ACC112 (cell line): ENCODE measurements at regions not wholly inside any gene's neighbourhood (a gene's known extent, or its start where the extent isn't known, plus 50 kb on each side); places are given as distances from the start of the nearest gene placed in this dataset.

Experiments used
- H2AFZ ChIP-seq: fragments of 200-600 bp; sonication (generic); one replicate; pipeline ENCODE4 v1.6.0; 2017; ENCODE audit warnings: antibody characterized with exemption, low read length; ENCODE audit not compliant: unreplicated experiment
- H3K27ac ChIP-seq: fragments of 200-600 bp; sonication (generic); 2 replicates; pipeline ENCODE4 v1.5.1; 2014; ENCODE audit warnings: low read depth, mild to moderate bottlenecking, antibody characterized with exemption, low read length, moderate library complexity
- H3K27me3 ChIP-seq: fragments of 200-600 bp; sonication (generic); 2 replicates; pipeline ENCODE4 v1.6.1; 2014; ENCODE audit warnings: mild to moderate bottlenecking, antibody characterized with exemption, low read length, moderate library complexity, mixed read lengths; ENCODE audit not compliant: insufficient read depth
- H3K36me3 ChIP-seq: fragments of 200-600 bp; sonication (generic); 2 replicates; pipeline ENCODE4 v1.6.1; 2016; ENCODE audit warnings: mild to moderate bottlenecking, antibody characterized with exemption, low read length, moderate library complexity, mixed read lengths; ENCODE audit not compliant: insufficient read depth
- H3K4me1 ChIP-seq: fragments of 200-600 bp; sonication (generic); one replicate; pipeline ENCODE4 v1.6.1; 2016; ENCODE audit warnings: low read length, mixed read lengths; ENCODE audit not compliant: insufficient read depth, unreplicated experiment, control insufficient read depth
- H3K4me3 ChIP-seq: fragments of 200-600 bp; sonication (generic); 2 replicates; pipeline ENCODE4 v1.5.1; 2014; ENCODE audit warnings: mild to moderate bottlenecking, low read depth, low read length
- H3K79me2 ChIP-seq: fragments of 200-600 bp; sonication (generic); one replicate; pipeline ENCODE4 v1.6.0; 2016; ENCODE audit warnings: low read length; ENCODE audit not compliant: control insufficient read depth, unreplicated experiment, insufficient read depth

DNA sequence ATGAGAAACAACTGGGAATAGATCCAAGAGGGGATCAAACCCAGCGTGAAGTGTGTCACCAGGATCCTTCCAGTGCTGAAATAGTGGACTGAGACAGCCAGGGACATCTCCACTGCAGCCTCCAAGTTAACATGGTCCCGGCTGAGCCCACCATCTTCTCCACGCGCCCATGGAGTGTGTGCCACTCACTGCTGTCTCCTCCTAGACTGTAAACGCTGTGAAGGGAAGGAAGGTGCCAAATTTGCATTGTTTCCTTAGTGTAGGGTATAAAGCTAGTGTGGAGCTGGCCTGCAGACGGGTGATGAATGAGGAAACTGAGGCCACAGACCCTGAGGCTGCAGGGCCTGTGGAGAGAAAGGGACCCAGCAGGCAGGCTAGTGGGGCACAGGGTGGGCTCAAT, 183.6 kb downstream of the FOXD2 start:
- Histone ChIP-seq H3K79me2 (no peaks in the 10 kb centered on the region), H3K4me1 (no peaks in the 10 kb centered on the region), H2AFZ (no peak overlapping the region), H3K27ac (no peak overlapping the region), H3K36me3 (no peaks in the 10 kb centered on the region), H3K27me3 (no peaks in the 10 kb centered on the region), H3K4me3 (no peak overlapping the region)

DNA sequence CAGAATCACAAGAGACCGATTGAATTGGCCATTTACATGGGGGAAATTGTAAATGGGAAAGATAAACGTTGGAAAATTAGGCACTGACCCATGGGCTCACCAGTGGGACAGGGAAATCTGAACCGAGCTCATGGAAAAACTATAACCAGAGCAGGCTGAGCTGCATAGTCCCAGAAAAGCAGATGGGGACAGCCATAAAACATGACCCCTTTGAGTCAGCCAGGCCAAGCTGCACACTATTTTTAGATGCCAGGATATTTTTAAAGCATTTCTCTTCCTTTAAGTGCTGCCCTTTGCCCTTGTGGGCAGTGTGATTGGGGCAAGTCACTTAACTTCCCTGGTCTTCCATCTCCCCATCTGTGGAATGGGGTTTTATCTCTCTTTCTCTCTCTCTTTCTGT, 184.1 kb downstream of the FOXD2 start:
- Histone ChIP-seq H2AFZ (no peak overlapping the region), H3K4me3 (no peak overlapping the region), H3K27me3 (no peaks in the 10 kb centered on the region), H3K4me1 (no peaks in the 10 kb centered on the region), H3K27ac (no peak overlapping the region), H3K79me2 (no peaks in the 10 kb centered on the region), H3K36me3 (no peaks in the 10 kb centered on the region)

DNA sequence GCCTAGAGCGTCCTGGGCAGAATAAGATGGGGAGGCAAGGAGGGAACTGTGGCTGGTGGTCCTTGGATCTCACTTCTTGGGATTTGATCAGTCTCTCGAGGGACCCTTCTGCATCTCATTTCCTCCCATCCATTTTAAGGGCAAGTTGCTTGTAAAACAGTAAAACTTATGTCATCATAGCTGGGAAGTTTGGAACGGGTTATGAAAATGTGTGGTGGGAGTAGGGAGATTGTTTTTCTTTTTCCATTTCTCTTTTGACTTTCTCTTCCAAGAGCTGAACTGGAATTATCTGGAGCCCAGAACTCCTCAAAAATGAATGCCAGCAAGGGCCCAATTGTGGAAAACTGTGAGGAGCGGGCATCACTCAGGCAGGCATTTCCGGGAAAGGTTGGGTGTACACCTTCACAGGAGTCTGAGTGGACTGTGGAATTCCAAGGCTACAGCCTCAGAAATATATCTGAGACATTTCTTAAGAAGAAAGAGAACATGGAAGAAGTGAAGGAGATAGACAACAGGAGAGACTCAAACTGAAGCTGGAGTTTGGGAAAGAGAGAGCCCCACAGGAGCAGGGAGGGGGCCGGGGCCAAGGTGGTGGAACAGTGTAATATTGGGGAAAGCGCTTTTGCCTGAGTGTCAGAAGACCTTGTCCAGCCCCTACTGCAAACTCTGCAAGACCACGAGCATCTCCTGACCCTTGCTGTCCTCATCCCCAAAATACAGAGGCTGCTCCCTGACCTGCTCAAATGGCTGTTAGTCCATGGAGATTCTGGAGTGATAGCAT, 185.1 kb downstream of the FOXD2 start:
- no peak overlapping the region for H3K27ac ChIP-seq

DNA sequence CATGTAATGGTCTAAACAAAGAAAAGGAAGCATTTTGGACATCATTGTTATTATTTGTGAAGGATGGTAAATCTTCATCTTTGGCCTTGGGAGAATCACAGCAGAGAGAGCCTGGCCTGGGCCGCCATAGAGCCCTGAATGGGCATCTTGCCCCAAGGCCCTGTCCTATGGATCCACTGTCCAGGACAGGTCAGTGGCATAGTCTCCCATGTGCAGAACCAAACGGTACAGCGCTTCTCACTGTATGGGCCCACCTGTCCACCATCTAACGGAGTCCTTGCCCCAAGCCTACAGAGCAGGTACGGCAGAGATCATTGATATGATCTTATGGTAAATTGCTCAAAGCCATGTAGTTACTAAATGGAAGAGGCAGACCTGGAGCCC, 185.7 kb downstream of the FOXD2 start:
- no peaks in the 10 kb centered on the region for H3K36me3 ChIP-seq
- no peaks in the 10 kb centered on the region for H3K79me2 ChIP-seq

More for the DNA sequence above, 185.1 kb downstream of the FOXD2 start:
- Histone ChIP-seq H2AFZ (no peak overlapping the region), H3K4me1 (no peaks in the 10 kb centered on the region), H3K27me3 (no peaks in the 10 kb centered on the region), H3K79me2 (no peaks in the 10 kb centered on the region), H3K4me3 (no peak overlapping the region), H3K36me3 (no peaks in the 10 kb centered on the region)

DNA sequence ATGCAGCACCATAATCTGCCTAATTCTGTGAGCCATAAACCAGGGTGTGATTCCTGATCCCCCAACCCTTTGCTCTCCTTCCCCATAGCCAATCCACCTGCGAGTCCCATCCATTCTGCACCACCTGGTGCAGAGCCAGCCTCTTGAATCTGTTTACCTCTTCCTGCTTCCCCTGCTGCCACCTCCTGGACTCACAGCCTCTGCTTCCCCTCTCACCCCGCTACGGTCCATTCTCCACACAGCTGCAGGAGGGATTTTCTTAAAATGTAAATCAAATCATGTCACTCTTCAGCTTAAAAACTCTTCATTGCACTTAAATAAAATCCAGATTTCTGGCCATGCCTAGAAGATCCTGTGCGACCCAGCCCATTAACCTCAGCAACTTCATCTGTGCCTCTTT, 186.7 kb downstream of the FOXD2 start:
- no peaks in the 10 kb centered on the region for H3K4me1 ChIP-seq
- no peaks in the 10 kb centered on the region for H3K27me3 ChIP-seq
- H2AFZ ChIP-seq, result no peak overlapping the region
- H3K79me2 ChIP-seq, result no peaks in the 10 kb centered on the region
- H3K27ac ChIP-seq, result no peak overlapping the region
- no peaks in the 10 kb centered on the region for H3K36me3 ChIP-seq
- H3K4me3 ChIP-seq, result no peak overlapping the region

More for the DNA sequence above, 185.7 kb downstream of the FOXD2 start:
- Histone ChIP-seq H2AFZ (no peak overlapping the region), H3K4me1 (no peaks in the 10 kb centered on the region), H3K4me3 (no peak overlapping the region), H3K27ac (no peak overlapping the region), H3K27me3 (no peaks in the 10 kb centered on the region)

DNA sequence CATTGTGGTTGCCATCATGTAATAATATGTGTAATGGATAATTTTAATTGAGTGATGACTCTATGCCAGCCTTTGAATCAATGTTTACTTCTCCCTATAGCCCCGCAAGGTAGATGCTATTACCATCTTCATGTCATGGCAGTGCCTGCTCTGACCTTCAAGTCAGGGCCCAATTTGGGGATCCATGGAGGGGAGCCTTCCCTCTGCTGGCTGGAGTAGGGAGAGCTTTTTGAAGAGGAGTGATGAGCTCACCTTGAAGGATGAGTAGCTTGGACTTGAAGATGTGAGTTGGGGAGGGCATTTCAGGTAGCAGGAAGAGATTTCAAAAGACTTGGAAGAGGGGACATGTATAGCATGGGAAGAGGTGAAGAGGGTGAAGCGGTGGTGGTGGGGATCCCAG, 189.2 kb downstream of the FOXD2 start:
- H3K36me3 ChIP-seq, result no peaks in the 10 kb centered on the region
- no peaks in the 10 kb centered on the region for H3K4me1 ChIP-seq
- no peak overlapping the region for H3K27ac ChIP-seq
- H3K27me3 ChIP-seq, result no peaks in the 10 kb centered on the region
- no peak overlapping the region for H3K4me3 ChIP-seq
- H2AFZ ChIP-seq, result no peak overlapping the region
- no peaks in the 10 kb centered on the region for H3K79me2 ChIP-seq

DNA sequence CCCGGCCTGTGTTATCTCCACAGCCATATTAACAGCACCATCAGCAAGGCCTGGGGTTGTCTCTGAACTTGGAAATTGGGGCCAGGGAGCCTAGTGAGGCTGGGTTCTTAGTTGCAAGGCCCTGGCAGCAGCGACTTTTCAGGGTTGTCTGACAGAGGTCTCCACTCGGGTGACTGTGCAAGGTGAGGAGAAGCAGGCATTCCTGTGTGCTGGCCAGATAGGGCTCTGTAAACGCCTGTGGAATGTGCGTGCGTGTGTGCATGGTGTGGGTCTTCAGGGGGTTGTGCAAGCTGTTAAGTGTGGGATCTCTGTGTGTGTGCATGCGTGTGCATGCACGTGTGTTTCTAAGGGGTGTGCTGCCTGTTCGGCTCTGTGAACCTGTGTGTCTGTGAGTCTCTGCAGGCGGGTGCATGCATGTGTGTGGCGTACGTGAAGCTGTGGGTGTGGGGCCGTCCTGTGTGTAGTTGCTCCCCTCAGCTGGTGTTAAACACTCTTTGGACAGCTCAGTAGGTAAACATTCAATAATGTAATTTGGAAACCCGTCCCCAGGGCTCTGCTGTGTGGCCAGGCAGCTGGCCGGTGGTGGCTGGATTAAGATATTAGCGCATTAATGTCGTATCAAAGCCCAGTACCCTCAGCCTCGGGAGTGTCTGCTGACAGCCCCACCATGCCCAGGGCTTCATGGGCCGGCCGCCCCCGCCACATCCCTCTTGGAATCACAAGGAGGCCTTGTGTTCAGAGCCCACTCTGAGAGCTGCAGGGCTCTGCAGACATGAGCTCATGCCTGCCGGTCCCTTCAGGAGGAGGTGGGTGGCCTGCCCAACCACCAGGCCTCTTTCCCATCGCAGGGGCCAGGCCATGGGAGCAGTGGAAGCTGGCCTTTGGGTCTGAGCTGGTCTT, 189.9 kb downstream of the FOXD2 start:
- H3K27ac ChIP-seq, result no peak overlapping the region
- H3K27me3 ChIP-seq, result no peaks in the 10 kb centered on the region
- H3K4me1 ChIP-seq, result no peaks in the 10 kb centered on the region
- no peaks in the 10 kb centered on the region for H3K36me3 ChIP-seq
- H2AFZ ChIP-seq, result no peak overlapping the region
- no peaks in the 10 kb centered on the region for H3K79me2 ChIP-seq
- H3K4me3 ChIP-seq, result no peak overlapping the region

DNA sequence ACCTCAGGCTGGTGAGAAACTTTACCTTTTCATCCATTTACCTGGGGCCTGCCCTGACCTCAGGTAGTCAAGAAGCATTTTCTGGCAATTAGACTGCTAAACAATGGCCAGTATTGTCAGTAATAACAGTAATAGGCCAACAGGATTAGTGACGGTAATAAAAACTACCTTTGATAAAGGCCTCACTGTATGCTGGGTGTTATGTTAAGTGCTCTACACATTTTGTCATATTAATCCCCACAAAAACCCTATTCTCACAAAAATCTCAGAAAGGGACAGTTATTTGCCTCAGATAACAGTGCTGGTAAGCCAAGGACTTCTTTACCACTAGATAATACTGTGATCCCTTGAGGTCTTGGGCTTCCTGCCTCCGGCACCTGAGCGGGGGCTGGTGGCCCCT, 191.4 kb downstream of the FOXD2 start:
- Histone ChIP-seq H3K36me3 (no peaks in the 10 kb centered on the region), H2AFZ (no peak overlapping the region), H3K79me2 (no peaks in the 10 kb centered on the region), H3K4me1 (no peaks in the 10 kb centered on the region), H3K4me3 (no peak overlapping the region), H3K27me3 (no peaks in the 10 kb centered on the region; the same call in 1 of the 2 replicates), H3K27ac (no peak overlapping the region)

DNA sequence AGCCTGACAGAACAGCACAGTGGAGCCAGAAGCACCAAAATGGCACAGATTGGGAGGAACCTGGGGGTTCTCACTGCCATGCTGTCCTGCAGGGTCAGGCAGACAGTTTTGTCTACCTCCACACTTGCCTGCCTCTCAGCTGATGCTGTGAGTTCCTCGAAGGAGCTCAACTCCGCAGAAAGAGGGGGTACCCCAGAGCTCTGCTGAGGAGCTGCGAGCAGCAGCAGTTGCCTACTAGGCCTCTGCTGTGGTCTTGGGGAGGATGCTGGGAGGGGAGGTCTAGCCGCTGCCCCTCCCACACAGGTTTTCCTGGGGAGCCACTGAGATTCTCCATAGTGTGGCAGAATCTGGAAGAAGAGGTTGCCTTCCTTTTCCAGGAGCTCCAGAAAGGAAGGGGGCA, 192.5 kb downstream of the FOXD2 start:
- Histone ChIP-seq H3K27me3 (no peaks in the 10 kb centered on the region; the same call in 1 of the 2 replicates), H3K79me2 (no peaks in the 10 kb centered on the region), H3K4me3 (no peak overlapping the region), H2AFZ (no peak overlapping the region), H3K4me1 (no peaks in the 10 kb centered on the region), H3K27ac (no peak overlapping the region), H3K36me3 (no peaks in the 10 kb centered on the region)

DNA sequence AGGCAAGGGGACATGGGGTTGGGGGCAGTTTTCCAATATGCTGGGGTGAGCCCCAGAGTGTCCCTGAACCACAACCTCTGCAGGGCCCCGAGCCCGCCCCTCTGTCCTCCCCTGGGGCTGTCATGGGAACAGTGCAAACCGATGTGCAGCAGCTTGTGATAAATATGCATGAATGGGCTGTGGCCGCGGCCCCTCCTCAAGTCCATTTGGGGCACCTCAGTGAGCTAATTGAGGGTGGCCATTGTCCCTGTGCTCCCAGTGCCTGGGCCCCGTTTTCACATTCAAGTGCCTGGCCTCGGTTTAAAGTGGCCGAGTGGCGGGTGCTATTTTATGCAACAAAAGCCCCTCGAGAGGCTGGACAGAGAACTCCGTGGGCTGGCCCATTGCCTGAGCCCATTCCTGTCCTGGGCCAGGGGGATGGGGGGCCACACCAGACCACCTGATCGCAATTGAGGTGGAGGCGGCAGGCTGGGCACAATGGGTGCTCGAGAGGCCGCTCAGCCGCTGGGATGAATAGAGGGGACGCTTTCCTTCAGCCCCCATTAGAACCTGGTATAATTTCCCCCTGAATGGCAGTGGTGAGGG, 193.7 kb downstream of the FOXD2 start:
- H3K79me2 ChIP-seq, result no peaks in the 10 kb centered on the region
- no peaks in the 10 kb centered on the region for H3K4me1 ChIP-seq
- no peak overlapping the region for H3K27ac ChIP-seq
- no peaks in the 10 kb centered on the region; the same call in 1 of the 2 replicates for H3K27me3 ChIP-seq
- no peaks in the 10 kb centered on the region for H3K36me3 ChIP-seq
- no peak overlapping the region for H3K4me3 ChIP-seq
- H2AFZ ChIP-seq, result no peak overlapping the region
